ENCODE measurements at regions not wholly inside any gene's neighbourhood (a gene's known extent, or its start where the extent isn't known, plus 50 kb on each side); places are given as distances from the start of the nearest gene placed in this dataset.
A peak's percentile ranks its signal among the peaks of the same experiment; 100 is the strongest.

- no peak for TF ChIP-seq NFE2L2 (IDR thresholded peaks at IDR 0.05; ENCODE audit: low read depth, low read length)
These were observed 107.6 kb upstream of the OTOS start (continued) for GRCh38 chr2:240247868-240248720.

GRCh38 chr2:240248721-240249422 lies 108.4 kb upstream of the OTOS start:
- H3K4me3 ChIP-seq (ENCODE audit: insufficient read depth, low read depth, low read length) = no peak overlapping the region
- no peak overlapping the region for H3K14ac ChIP-seq (replicated peaks; ENCODE audit: low read depth, low read length)
- H3K56ac ChIP-seq (ENCODE audit: extremely low read depth, insufficient read depth, low read length) = no peak overlapping the region
- CTCF ChIA-PET = interaction anchor here (1.0 kb wide), 1 partner anchor 188 kb away, joined by 3 read pairs; no protein-coding TSS in a partner anchor
- WGBS, 2 experiments (ENCODE audit: extremely low coverage in 2 of 2, insufficient read length in 1 of 2) = 89% methylated on average over 9 of the region's 14 CpGs; no CpG with 5 or more reads in 1 of the 2 experiments
- H2BK15ac ChIP-seq (ENCODE audit: low read depth, low read length) = no peak overlapping the region
- H4K20me1 ChIP-seq (ENCODE audit: insufficient read depth, low read length) = no peaks in the 10 kb centered on the region
- H4K8ac ChIP-seq (ENCODE audit: low read depth in 2 of 2, low read length in 2 of 2) = no peak overlapping the region
- peaks cover 14% of the 10 kb centered on the region for H3K4me1 ChIP-seq (ENCODE audit: control insufficient read depth, insufficient read depth, low read length)
- H3K27me3 ChIP-seq (ENCODE audit: control insufficient read depth, insufficient read depth, low read length) = no peaks in the 10 kb centered on the region; the same call in 1 of the 2 replicates
- H3K9ac ChIP-seq (ENCODE audit: low read depth, low read length) = no peak overlapping the region
- H2AFZ ChIP-seq (replicated peaks; ENCODE audit: low read length, poor library complexity) = peak overlapping the region; percentile 56
- intact Hi-C loops (cut with micrococcal nuclease) = no loop called here
- no peak overlapping the region for H3K4ac ChIP-seq (ENCODE audit: low read depth, low read length)
- no peak overlapping the region for H3K18ac ChIP-seq (ENCODE audit: low read depth, low read length)
- POLR2A ChIA-PET (ENCODE audit: unreplicated experiment) = interaction anchor here (0.5 kb wide), 1 partner anchor 179 kb away, joined by 3 read pairs; no protein-coding TSS in a partner anchor
- no peak overlapping the region for H4K91ac ChIP-seq (ENCODE audit: insufficient read depth, low read depth, low read length)
- ATAC-seq (ENCODE audit: low read depth) (no peak), DNase-seq (no peak)
- no peak overlapping the region for H2BK120ac ChIP-seq (ENCODE audit: low read depth, low read length)
- no TSS peak for BruUV-seq (replicated peaks)
- in situ Hi-C loops (cut with MboI; ENCODE audit: low sequenced_read_pairs) = no loop called here
- dilution Hi-C loops (cut with HindIII; ENCODE audit: low sequenced_read_pairs, unreplicated experiment) = no loop called here
- H3K27ac ChIP-seq (ENCODE audit: insufficient read depth, low read length) = no peak overlapping the region
- H2BK20ac ChIP-seq (ENCODE audit: low read depth, low read length) = no peak overlapping the region
- H3K79me1 ChIP-seq (ENCODE audit: low read depth in 1 of 2, low read length in 2 of 2) = no peaks in the 10 kb centered on the region
- TF ChIP-seq POLR2A (IDR thresholded peaks at IDR 0.05; ENCODE audit: low read depth, low read length) = no peak
- H4K5ac ChIP-seq (ENCODE audit: low read depth, low read length) = no peak overlapping the region
- H2AK5ac ChIP-seq (ENCODE audit: low read depth, low read length) = peak overlapping the region; percentile 20; the same call in 1 of the 2 replicates
- no peak overlapping the region for H2BK5ac ChIP-seq (ENCODE audit: low read depth, low read length, poor library complexity, severe bottlenecking)
- no peaks in the 10 kb centered on the region for H3K36me3 ChIP-seq (ENCODE audit: control insufficient read depth, insufficient read depth, low read length)
- peaks cover 10% of the 10 kb centered on the region; the same call in 1 of the 2 replicates for H3K9me1 ChIP-seq (ENCODE audit: insufficient read depth, low read length)
- H2AK9ac ChIP-seq (replicated peaks; ENCODE audit: low read depth, low read length, poor library complexity) = no peak overlapping the region
- H3K4me2 ChIP-seq (ENCODE audit: low read depth, low read length) = no peak overlapping the region
- no peaks in the 10 kb centered on the region for H3K9me3 ChIP-seq (ENCODE audit: control insufficient read depth, insufficient read depth, low read length)
- H3K23ac ChIP-seq (ENCODE audit: low read depth, low read length) = no peak overlapping the region

Measured in IMR-90 (cell line).